NCI-H524 treated with DMSO at 0.1 percent for 48 hours (cell line): ENCODE measurements at regions not wholly inside any gene's neighbourhood (a gene's known extent, or its start where the extent isn't known, plus 50 kb on each side); places are given as distances from the start of the nearest gene placed in this dataset.

Experiments used
- DNase-seq: peaks from one replicate; lab custom pipeline; 2025; lab: John Stamatoyannopoulos, UW

GRCh38 chr1:216921866-216922265 lies 198.6 kb upstream of the ESRRG start:
- no peak for DNase-seq

GRCh38 chr1:216919060-216919970 lies 196.1 kb upstream of the ESRRG start:
- DNase-seq: no peak

GRCh38 chr1:216916890-216917438 lies 193.7 kb upstream of the ESRRG start:
- no peak for DNase-seq

DNA sequence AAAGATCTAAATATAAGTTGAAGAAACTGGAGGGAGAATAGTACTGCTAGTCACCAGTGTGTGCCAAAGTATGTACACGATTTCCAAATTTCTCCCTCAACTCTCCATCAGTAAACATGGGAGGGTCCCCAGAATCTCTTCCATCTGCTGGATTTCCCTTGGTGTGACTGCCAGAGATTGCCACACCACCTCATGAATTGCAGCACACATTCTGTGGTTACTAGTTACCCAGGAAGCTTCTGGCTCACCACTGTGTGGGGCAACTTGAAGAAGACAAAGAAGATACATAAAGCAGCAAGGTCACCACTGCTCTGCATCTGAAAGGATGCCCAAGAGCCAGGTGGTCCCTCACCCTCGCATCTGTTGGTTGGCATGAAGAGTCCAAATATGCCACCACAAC lies 191.7 kb upstream of the ESRRG start:
- no peak for DNase-seq

GRCh38 chr1:216913976-216914375 lies 190.7 kb upstream of the ESRRG start:
- no peak for DNase-seq

- no peak for DNase-seq
These were observed 187.0 kb upstream of the ESRRG start for GRCh38 chr1:216910081-216910840.

DNA sequence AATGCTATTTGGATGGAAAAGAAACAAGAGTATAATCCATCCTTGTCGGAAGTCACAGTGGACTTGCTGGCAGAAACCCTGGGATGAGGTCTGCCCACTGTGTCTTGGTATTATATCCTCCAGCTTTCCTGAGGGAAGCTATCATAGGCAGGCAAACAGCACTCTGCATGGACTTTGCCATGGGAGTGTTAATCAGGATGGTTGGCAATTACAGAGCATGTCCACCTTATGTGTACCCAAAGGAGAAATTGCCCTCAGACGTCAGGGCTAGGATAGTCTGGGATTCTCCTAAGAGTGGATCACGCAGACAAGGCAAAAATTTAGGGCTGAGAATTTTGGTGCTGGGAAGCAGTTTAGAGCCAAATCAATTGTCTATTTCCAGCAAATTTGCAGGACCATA lies 184.9 kb upstream of the ESRRG start:
- no peak for DNase-seq

GRCh38 chr1:216907100-216907499 lies 183.9 kb upstream of the ESRRG start:
- no peak for DNase-seq

- no peak for DNase-seq
These were observed 182.6 kb upstream of the ESRRG start for GRCh38 chr1:216905781-216906180.

DNA sequence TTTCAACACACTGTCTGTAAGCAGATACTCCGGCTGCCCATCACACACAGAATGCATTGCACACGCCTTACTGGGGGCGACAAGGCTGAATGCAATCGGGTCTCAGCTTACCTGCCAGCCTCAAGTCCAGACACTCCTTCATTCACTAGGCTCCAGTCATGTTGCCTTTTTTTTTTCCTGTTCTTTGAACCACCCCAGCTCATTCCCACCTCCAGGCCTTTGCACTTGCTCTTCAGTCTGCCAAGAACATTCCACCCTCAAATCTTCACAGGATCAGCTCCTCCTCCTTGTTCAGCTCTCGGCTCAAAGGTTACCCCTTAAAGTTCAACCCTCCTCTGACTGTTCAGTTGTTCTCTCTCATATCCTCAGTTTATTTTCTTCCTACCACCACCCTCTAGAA lies 181.9 kb upstream of the ESRRG start:
- no peak for DNase-seq

DNA sequence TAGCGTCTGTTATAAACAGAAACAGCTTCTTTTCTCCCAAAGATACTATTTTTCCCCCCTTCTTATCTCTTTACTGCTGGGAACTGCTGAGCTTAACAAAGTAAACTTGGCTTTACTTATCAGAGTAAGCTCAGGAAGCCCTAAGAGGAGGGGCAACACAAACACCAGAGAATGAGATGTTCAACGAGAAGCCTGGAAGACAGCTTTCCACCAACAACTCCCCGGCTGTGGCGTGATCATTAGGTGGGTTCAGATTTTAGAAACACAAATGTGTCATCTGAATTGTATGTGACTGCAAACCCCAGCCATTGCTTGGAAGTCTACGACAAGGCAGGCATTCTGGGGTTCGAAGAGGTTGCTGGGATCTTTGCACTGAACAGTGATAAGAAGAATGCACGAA lies 181.2 kb upstream of the ESRRG start:
- no peak for DNase-seq

- no peak for DNase-seq
These were observed 180.1 kb upstream of the ESRRG start for GRCh38 chr1:216903382-216903740.

- no peak for DNase-seq
These were observed 179.6 kb upstream of the ESRRG start for GRCh38 chr1:216902669-216903381.

GRCh38 chr1:216900116-216900620 lies 176.9 kb upstream of the ESRRG start:
- no peak for DNase-seq

DNA sequence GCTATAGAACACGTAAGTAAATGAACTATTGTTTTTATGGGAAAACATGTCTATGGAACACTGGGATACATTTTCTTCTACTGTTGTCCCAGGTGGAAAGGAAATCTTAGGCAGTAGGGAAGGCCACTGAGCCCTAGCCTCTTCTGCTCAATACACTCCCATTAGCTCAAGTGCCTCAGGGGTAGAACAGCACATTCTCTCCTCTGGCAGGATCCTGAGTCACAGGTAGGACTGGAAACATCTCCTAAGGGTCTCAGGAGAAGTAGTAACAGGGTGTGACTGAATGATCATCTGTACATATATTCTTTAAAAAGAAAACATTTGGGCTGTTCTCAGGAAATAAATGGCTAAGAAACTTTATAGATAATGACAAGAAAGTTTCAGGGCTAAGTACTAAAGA lies 175.6 kb upstream of the ESRRG start:
- DNase-seq: no peak

DNA sequence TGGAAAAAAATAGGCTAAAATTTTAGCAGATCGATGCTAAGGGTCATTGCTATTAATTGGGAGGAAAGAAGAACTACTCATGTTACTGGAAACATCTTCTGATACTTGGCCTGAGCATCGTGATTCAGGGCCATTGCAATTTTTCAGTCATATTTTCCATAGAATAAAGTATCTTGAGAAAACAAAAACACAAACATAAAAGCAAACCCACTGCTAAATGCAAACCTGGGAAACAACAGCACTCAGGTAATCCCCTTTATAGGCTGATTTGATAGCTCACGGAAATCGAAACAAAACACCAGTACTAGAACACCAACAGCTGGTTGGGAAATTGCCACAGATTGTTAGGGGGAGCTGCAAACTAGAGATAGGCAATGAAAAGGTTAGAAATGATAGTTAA lies 172.9 kb upstream of the ESRRG start:
- DNase-seq: no peak

DNA sequence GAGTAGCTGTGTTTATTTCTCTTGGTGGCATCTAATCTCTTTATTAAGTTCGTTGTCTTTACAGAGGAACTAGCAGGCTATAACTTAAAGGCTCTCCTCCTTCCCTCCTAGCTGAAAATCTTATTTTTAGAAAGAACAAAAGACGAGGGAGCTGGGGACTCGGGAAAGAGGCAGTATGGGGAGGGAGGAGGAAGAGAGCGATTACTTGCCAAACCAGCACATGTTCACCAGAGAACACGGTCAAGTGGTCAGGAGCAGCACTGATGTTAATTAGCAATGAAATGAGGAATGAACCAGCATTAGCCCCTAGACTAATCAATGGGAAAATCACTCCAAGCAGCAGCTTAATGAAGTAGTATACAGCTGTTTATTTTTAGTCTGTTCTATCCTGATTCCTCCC lies 171.3 kb upstream of the ESRRG start:
- no peak for DNase-seq

GRCh38 chr1:216892581-216893160 lies 169.4 kb upstream of the ESRRG start:
- DNase-seq: no peak

GRCh38 chr1:216890871-216891270 lies 167.6 kb upstream of the ESRRG start:
- DNase-seq: no peak

GRCh38 chr1:216888731-216889130 lies 165.5 kb upstream of the ESRRG start:
- DNase-seq: no peak

GRCh38 chr1:216887032-216887431 lies 163.8 kb upstream of the ESRRG start:
- DNase-seq: no peak
